Activated naive CD8-positive, alpha-beta T cell treated with anti-CD3 and anti-CD28 coated beads, Interleukin-2, amount 10 ng/mL, durations not matched to agents 7 days and 5 days (primary cell): ENCODE measurements at regions not wholly inside any gene's neighbourhood (a gene's known extent, or its start where the extent isn't known, plus 50 kb on each side); places are given as distances from the start of the nearest gene placed in this dataset.

Experiments
- ATAC-seq: fragments of 150-1000 bp; cut with Tn5 transposase; one replicate; pipeline ENCODE4 v1.10.0; 2021; ENCODE audit warnings: low read depth, moderate library complexity
- POLR2A ChIA-PET: fragments of 350-600 bp; sonication (Branson Sonifier 250); formaldehyde crosslinking; loops from one replicate; lab custom pipeline; 2021; ENCODE audit warnings: antibody characterized with exemption; lab: Charles Lee
- DNase-seq: peaks from one replicate; pipeline ENCODE4 v3.0.0; 2021
- H3K27ac Mint-ChIP-seq: one replicate; pipeline ENCODE4 v1.8.0; 2022; ENCODE audit warnings: mild to moderate bottlenecking, mixed read lengths
- H3K27me3 Mint-ChIP-seq: one replicate; pipeline ENCODE4 v1.8.0; 2022; ENCODE audit warnings: mild to moderate bottlenecking, moderate library complexity, mixed read lengths
- H3K36me3 Mint-ChIP-seq: one replicate; pipeline ENCODE4 v1.8.0; 2021; ENCODE audit warnings: mild to moderate bottlenecking, mixed read lengths
- H3K4me1 Mint-ChIP-seq: one replicate; pipeline ENCODE4 v1.8.0; 2021; ENCODE audit warnings: mixed read lengths
- H3K4me3 Mint-ChIP-seq: one replicate; pipeline ENCODE4 v1.8.0; 2022; ENCODE audit warnings: mild to moderate bottlenecking, moderate library complexity, mixed read lengths
- H3K9me3 Mint-ChIP-seq: one replicate; pipeline ENCODE4 v1.8.0; 2021; ENCODE audit warnings: mixed read lengths

DNA sequence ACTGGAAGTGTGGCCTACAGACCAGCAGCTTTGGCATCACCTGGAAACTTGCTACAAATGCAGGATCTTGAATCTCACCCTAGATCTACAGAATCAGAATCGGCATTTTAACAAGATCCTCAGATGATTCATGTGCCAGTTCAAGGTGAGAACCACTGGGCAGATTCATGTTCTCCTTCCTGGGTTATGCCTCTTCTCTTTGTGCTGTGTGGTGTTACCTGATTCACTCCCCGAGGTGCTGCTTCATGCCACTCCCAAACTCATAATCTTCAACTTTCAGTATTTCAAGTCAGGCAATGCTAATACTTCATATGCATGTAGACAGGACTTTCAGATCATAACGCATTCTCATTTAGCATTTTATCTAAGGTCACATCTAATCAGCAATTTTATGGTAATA is 427.7 kb downstream of the FOXO1 start:
- DNase-seq (no peak), ATAC-seq (no peak)
- Mint-ChIP-seq H3K4me3 (no peak overlapping the region), H3K9me3 (peaks cover 2% of the 10 kb centered on the region), H3K36me3 (peaks cover 2% of the 10 kb centered on the region), H3K27me3 (peaks cover 1% of the 10 kb centered on the region), H3K27ac (no peak overlapping the region), H3K4me1 (no peaks in the 10 kb centered on the region)
- POLR2A ChIA-PET = no interaction called here

DNA sequence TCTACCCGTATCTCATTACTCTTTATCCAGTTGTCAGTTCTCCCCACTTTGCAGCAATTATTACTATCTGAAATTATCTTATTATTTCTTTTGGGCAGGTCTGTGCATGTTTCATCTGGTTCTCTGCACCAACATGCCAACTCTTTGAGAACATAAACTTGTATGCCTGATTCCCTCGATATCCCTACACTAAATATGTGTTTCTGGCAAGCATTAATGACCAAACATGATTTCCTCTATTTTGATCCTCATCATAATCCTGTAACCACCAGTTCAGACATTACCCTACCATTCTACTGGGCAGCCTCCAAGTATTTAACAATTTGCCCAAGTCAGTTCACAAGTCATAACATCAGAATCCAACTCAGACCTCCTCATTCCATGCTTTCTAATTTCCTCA is 426.1 kb downstream of the FOXO1 start:
- H3K9me3 Mint-ChIP-seq = peaks cover 5% of the 10 kb centered on the region
- no peaks in the 10 kb centered on the region for H3K4me1 Mint-ChIP-seq
- ATAC-seq = no peak
- peaks cover 4% of the 10 kb centered on the region for H3K36me3 Mint-ChIP-seq
- POLR2A ChIA-PET = no interaction called here
- no peak for DNase-seq
- H3K27me3 Mint-ChIP-seq = peaks cover 1% of the 10 kb centered on the region
- no peak overlapping the region for H3K4me3 Mint-ChIP-seq
- H3K27ac Mint-ChIP-seq = no peak overlapping the region

GRCh38 chr13:40241125-40241798 is 425.2 kb downstream of the FOXO1 start:
- peaks cover 4% of the 10 kb centered on the region for H3K36me3 Mint-ChIP-seq
- ATAC-seq = no peak
- H3K27me3 Mint-ChIP-seq = peaks cover 1% of the 10 kb centered on the region
- no peak for DNase-seq
- POLR2A ChIA-PET = no interaction called here
- peaks cover 8% of the 10 kb centered on the region for H3K9me3 Mint-ChIP-seq
- H3K4me1 Mint-ChIP-seq = no peaks in the 10 kb centered on the region
- no peak overlapping the region for H3K27ac Mint-ChIP-seq
- H3K4me3 Mint-ChIP-seq = no peak overlapping the region

- H3K9me3 Mint-ChIP-seq = peaks cover 12% of the 10 kb centered on the region
- no peak overlapping the region for H3K4me3 Mint-ChIP-seq
- peaks cover 1% of the 10 kb centered on the region for H3K27me3 Mint-ChIP-seq
- H3K36me3 Mint-ChIP-seq = peaks cover 6% of the 10 kb centered on the region
- ATAC-seq (no peak), DNase-seq (no peak)
- POLR2A ChIA-PET = no interaction called here
- H3K4me1 Mint-ChIP-seq = no peaks in the 10 kb centered on the region
- no peak overlapping the region for H3K27ac Mint-ChIP-seq
Measured at GRCh38 chr13:40243047-40243446, 423.4 kb downstream of the FOXO1 start.

DNA sequence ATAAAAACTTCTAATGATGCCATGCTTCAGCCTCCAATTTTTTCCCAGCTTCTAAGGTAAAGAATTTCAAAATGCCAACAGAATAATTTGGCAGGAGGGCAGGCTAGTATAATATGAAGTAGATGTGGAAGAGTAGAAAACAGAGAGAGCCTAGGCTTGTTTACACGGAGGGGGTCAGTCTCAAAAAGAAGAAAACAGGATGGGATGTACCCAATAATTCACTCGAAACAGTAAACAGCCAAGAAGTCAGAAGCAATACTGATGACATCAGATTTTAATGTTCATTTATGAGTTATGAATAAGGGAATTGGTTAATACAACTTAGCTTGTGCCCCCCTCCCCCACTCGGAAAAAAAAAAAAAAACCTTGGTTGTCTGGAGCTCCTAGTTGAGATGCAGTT is 422.5 kb downstream of the FOXO1 start:
- ATAC-seq = no peak
- H3K4me3 Mint-ChIP-seq = no peak overlapping the region
- no peaks in the 10 kb centered on the region for H3K4me1 Mint-ChIP-seq
- no peak for DNase-seq
- H3K36me3 Mint-ChIP-seq = peaks cover 11% of the 10 kb centered on the region
- H3K9me3 Mint-ChIP-seq = peaks cover 19% of the 10 kb centered on the region
- H3K27ac Mint-ChIP-seq = no peak overlapping the region
- POLR2A ChIA-PET = no interaction called here
- peaks cover 1% of the 10 kb centered on the region for H3K27me3 Mint-ChIP-seq

DNA sequence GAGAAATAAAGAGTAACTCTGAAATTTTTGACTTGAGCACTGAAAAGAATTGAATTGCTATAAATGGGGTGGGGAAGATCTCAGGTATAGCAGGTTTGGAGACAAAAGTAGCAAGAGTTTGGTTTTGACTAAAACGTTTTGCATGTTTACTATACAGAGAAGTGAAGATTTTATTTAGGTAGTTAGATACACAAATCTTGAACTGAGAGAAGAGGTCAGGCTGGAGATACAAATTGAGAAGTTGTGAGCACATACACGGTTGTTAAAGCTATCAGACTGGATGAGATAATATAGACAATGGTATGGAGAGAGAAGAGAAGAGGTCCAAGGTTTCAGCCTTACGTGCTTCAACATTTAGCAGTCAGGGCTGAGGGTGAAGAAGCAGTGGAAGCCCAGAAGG is 420.9 kb downstream of the FOXO1 start:
- Mint-ChIP-seq H3K36me3 (peaks cover 14% of the 10 kb centered on the region), H3K4me3 (no peak overlapping the region), H3K9me3 (peaks cover 21% of the 10 kb centered on the region), H3K27ac (no peak overlapping the region), H3K27me3 (peaks cover 1% of the 10 kb centered on the region), H3K4me1 (no peaks in the 10 kb centered on the region)
- no peak for ATAC-seq
- no peak for DNase-seq
- POLR2A ChIA-PET = no interaction called here

- POLR2A ChIA-PET = no interaction called here
- Mint-ChIP-seq H3K36me3 (peaks cover 14% of the 10 kb centered on the region), H3K4me1 (peaks cover 10% of the 10 kb centered on the region), H3K4me3 (no peak overlapping the region), H3K9me3 (peaks cover 20% of the 10 kb centered on the region), H3K27me3 (peaks cover 1% of the 10 kb centered on the region), H3K27ac (no peak overlapping the region)
- ATAC-seq = no peak
- DNase-seq = no peak
Measured at GRCh38 chr13:40247845-40248244, 418.6 kb downstream of the FOXO1 start.

DNA sequence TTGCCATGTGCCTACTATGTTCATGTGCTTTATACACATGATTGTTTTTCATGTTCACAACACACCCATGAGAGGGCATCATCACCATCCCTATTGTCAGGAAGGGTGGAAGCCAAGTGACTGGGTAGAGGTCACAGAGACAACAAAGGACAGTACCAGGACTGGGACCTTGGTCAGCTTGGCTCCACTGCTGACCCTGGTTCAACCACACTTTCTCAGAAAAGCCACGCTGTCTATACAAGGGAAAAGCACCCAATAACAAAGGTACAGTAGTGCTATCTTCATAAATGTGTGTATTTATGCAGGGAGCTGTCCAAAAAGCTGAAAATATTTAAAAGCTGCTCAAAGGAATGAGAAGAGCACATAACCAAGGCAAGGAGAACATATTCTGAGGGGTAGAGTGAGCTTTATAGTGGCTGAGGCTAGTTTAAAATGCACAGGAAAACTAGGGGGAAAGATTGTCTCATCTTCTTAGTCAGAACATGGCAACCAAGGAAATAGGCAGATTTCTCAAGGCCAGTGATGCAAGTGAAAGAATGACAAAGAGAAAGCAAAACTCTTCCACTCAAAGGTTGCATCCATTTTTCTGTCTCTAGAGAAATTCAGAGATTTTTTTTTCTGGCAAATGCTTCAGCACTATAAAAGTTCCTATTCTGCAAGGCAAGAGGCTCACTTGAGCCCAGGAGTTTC is 415.0 kb downstream of the FOXO1 start:
- H3K9me3 Mint-ChIP-seq = peaks cover 17% of the 10 kb centered on the region
- peaks cover 15% of the 10 kb centered on the region for H3K36me3 Mint-ChIP-seq
- H3K27me3 Mint-ChIP-seq = no peaks in the 10 kb centered on the region
- H3K27ac Mint-ChIP-seq = peak overlapping the region; percentile 70
- H3K4me3 Mint-ChIP-seq = no peak overlapping the region
- POLR2A ChIA-PET = interaction anchor here (0.6 to 1.3 kb wide), 3 partner anchors 64 to 1503 kb away, joined by 3 read pairs; no protein-coding TSS in a partner anchor
- DNase-seq (no peak), ATAC-seq (peak; percentile 86)
- peaks cover 18% of the 10 kb centered on the region for H3K4me1 Mint-ChIP-seq

DNA sequence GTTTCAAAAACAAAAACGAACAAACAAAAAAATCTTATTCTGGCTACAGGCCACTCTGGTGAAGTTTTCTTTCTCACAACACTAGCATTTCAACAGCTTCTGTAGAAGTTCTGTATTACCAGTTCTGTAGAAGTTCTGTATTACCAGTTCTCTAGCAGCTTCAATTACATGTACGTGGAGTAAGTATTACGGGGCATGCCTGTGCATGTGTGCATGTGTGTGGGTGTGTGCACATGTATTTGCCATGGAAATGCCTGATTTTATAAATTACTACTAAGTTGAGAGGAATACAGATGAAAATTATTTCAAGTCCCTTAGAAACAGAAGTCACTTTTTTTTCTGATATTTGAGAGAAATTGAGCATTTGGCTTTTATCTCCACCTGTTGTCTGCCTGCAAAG is 414.2 kb downstream of the FOXO1 start:
- DNase-seq = no peak
- ATAC-seq = no peak
- peaks cover 17% of the 10 kb centered on the region for H3K36me3 Mint-ChIP-seq
- POLR2A ChIA-PET = interaction anchor here (0.6 to 1.2 kb wide), 2 partner anchors 65 to 1502 kb away, joined by 3 read pairs; no protein-coding TSS in a partner anchor
- H3K27me3 Mint-ChIP-seq = no peaks in the 10 kb centered on the region
- peaks cover 18% of the 10 kb centered on the region for H3K4me1 Mint-ChIP-seq
- no peak overlapping the region for H3K4me3 Mint-ChIP-seq
- H3K9me3 Mint-ChIP-seq = peaks cover 17% of the 10 kb centered on the region
- no peak overlapping the region for H3K27ac Mint-ChIP-seq

DNA sequence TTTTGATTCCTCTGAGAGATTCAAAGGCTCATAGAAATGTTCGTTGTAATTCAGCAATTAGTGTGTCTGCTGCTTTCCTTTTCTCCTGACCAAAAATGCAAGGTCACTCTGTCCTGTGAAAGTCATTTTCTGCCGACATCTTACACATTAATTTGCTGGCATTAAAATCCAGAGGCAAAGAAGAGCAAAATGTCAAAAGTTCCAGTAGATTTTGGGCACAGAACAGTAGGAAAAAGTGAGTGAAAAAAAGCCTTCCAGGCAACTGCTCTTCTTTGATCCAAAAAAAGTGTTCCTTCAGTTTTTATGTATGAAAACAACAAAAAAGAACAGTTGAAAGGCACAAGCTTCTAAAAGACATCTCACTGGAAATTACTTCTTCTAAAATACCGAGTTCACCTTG is 413.8 kb downstream of the FOXO1 start:
- POLR2A ChIA-PET = interaction anchor here (1.2 kb wide), 1 partner anchor 65 kb away, joined by 3 read pairs; no protein-coding TSS in a partner anchor
- DNase-seq (no peak), ATAC-seq (no peak)
- no peaks in the 10 kb centered on the region for H3K27me3 Mint-ChIP-seq
- H3K9me3 Mint-ChIP-seq = peaks cover 14% of the 10 kb centered on the region
- peaks cover 15% of the 10 kb centered on the region for H3K36me3 Mint-ChIP-seq
- H3K27ac Mint-ChIP-seq = no peak overlapping the region
- H3K4me1 Mint-ChIP-seq = peaks cover 18% of the 10 kb centered on the region
- no peak overlapping the region for H3K4me3 Mint-ChIP-seq

- POLR2A ChIA-PET = no interaction called here
- no peak overlapping the region for H3K27ac Mint-ChIP-seq
- ATAC-seq (no peak), DNase-seq (no peak)
- H3K9me3 Mint-ChIP-seq = peaks cover 10% of the 10 kb centered on the region
- peaks cover 12% of the 10 kb centered on the region for H3K36me3 Mint-ChIP-seq
- no peak overlapping the region for H3K4me3 Mint-ChIP-seq
- peaks cover 21% of the 10 kb centered on the region for H3K4me1 Mint-ChIP-seq
- no peaks in the 10 kb centered on the region for H3K27me3 Mint-ChIP-seq
Measured at GRCh38 chr13:40254394-40254793, 412.0 kb downstream of the FOXO1 start.

DNA sequence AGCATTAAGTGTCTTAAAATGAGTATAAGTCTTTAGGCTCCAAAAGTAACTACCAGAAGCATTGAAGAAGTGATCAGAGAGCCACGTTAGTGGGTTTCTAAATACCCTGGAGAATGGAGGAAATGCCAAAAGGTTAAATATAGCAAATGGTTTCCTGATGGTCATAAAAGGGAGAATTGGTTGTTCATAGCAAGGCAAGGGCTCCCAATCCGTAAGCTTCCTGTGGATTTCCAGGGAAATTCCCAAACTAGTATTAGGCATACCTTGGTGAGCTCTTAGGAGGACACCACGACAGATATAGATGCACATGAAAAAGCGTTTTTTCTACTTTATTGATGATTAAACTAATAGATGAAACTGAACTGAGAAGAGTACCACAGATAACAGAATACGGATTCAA is 410.9 kb downstream of the FOXO1 start:
- Mint-ChIP-seq H3K27ac (no peak overlapping the region), H3K4me3 (no peak overlapping the region), H3K9me3 (peaks cover 11% of the 10 kb centered on the region), H3K27me3 (no peaks in the 10 kb centered on the region), H3K4me1 (peaks cover 21% of the 10 kb centered on the region), H3K36me3 (peaks cover 17% of the 10 kb centered on the region)
- POLR2A ChIA-PET = no interaction called here
- ATAC-seq = no peak
- DNase-seq = no peak

GRCh38 chr13:40259899-40260298 is 406.5 kb downstream of the FOXO1 start:
- H3K4me3 Mint-ChIP-seq = no peak overlapping the region
- no peaks in the 10 kb centered on the region for H3K27me3 Mint-ChIP-seq
- no peak for DNase-seq
- peaks cover 14% of the 10 kb centered on the region for H3K36me3 Mint-ChIP-seq
- H3K4me1 Mint-ChIP-seq = peaks cover 5% of the 10 kb centered on the region
- peaks cover 8% of the 10 kb centered on the region for H3K9me3 Mint-ChIP-seq
- H3K27ac Mint-ChIP-seq = no peak overlapping the region
- ATAC-seq = no peak
- POLR2A ChIA-PET = no interaction called here

DNA sequence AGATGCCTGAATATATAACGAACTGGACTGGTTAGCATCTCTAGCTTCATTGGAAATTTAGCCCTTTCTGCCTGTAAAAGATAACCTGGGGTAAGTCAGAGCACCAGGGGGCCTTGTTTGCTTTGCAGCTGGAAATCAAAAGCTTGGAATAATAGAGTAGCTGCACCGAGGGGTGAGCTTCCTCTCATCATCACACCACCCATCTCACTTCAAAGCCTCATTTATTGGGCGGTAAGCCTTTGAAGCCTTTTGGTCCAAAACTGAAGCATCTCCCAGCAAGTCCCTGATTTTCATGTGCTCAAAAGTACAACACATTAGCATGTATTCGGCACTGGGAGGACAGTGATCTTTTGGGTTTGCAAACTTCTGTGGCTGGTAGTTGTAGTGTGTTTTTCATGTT is 405.1 kb downstream of the FOXO1 start:
- H3K4me1 Mint-ChIP-seq = peaks cover 5% of the 10 kb centered on the region
- peaks cover 8% of the 10 kb centered on the region for H3K9me3 Mint-ChIP-seq
- H3K4me3 Mint-ChIP-seq = no peak overlapping the region
- ATAC-seq = no peak
- H3K27ac Mint-ChIP-seq = no peak overlapping the region
- POLR2A ChIA-PET = no interaction called here
- H3K36me3 Mint-ChIP-seq = peaks cover 14% of the 10 kb centered on the region
- no peak for DNase-seq
- H3K27me3 Mint-ChIP-seq = no peaks in the 10 kb centered on the region
